GM19452 (cell line): ENCODE measurements at regions not wholly inside any gene's neighbourhood (a gene's known extent, or its start where the extent isn't known, plus 50 kb on each side); places are given as distances from the start of the nearest gene placed in this dataset.

Experiments
- ATAC-seq: cut with Tn5 transposase; IDR thresholded peaks from one replicate; pipeline ENCODE4 v1.9.1; 2021; ENCODE audit not compliant: unreplicated experiment

DNA sequence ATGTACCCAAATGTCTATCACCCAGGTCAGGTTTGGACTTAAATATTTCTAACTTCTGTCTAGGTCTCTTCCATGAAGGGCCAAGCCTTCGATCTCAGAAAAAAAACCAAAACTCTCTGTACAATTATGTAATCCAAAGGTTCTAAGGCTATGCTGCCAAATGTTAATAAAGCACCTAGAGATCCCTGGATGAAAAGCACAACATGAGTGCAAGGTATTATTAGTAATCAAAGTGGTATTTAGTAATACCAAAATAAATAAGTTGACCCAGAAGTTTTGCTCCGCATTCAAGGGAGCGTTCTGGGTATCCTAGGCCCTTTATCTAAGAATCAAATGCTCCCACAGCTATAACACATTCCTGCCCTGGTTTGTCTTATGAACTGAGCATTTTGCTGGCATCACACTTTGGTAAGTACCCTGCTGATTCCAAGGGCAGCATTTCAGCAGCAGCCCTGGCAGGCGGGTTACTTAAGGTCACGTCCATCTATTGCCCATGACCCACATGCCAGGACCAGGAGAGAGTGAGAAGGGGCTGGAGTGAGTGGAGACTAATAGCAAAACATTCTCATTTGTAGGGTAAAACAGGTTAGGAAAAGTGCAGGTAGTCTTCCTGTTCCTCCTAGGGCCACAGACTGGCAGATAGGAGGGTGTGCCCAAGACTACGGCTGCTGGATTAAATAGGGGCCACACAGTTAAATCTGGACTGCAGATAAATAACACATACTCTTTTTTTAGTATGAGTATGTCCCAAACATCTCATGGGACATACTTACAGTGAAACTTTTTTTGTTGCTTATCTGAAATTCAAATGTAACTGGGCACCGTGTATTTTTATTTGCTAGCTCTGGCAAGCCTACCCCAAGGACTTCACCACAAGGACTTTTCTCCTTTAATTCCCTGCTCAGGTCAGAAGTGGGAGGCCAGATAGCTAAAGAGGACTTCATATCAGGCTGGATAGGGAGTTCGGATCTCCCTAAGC is 76.0 kb upstream of the SNRK start:
- no peak for ATAC-seq

- no peak for ATAC-seq
Measured at GRCh38 chr3:43207628-43208085, 78.7 kb upstream of the SNRK start.

DNA sequence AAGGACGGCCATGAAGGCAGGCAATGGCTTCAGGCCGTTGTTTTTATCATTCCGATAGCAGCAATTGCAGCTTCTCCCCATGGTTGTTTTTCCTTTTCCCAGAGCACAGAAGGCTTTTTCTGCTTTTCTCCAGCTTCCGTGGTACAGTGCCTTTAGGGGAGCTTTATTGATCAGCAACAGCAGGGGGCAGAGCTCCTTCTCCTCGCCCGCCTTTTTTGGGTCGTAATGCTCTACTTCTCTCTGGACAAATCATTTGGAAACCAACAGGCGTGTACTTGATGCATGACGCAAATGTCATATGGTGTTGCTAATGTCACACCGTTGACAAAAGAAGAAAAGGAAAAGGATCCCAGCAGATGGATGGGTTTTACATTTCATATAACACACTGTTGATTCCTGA is 79.7 kb upstream of the SNRK start:
- ATAC-seq: no peak

- ATAC-seq: no peak
Measured at GRCh38 chr3:43206105-43206504, 80.2 kb upstream of the SNRK start.

- ATAC-seq: no peak
Measured at GRCh38 chr3:43203022-43203421, 83.3 kb upstream of the SNRK start.

GRCh38 chr3:43201581-43201980 is 84.8 kb upstream of the SNRK start:
- ATAC-seq: no peak

DNA sequence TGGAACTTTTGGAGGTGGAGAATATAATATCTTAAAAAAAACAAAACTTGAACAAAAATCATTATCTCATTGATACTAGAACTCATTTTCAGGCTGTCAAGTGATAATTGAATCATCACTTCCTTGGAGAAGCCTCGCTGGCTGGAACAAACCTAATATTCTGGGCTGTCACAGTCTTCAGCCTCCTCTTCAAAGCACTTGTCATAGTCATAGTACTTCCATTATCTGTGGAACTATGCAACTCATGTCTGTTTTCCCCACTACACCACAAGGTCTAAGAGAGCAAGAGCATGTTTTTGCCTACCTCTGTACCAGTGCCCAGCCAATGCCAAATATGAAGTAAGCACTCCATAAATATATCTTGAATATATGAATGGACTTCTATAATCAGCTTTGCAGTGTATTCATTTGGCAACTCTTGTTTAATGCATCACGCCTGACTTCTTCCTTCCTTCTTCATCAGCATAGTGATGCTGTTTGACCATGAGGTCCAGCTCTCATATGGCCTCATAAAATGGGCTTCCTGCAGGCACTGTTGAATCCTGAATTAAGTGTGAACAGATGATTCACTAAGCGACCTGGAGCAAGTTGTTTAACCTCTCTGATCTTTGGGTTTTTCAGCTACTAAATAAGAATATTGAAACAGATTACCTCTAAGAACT is 86.6 kb upstream of the SNRK start:
- ATAC-seq: no peak

DNA sequence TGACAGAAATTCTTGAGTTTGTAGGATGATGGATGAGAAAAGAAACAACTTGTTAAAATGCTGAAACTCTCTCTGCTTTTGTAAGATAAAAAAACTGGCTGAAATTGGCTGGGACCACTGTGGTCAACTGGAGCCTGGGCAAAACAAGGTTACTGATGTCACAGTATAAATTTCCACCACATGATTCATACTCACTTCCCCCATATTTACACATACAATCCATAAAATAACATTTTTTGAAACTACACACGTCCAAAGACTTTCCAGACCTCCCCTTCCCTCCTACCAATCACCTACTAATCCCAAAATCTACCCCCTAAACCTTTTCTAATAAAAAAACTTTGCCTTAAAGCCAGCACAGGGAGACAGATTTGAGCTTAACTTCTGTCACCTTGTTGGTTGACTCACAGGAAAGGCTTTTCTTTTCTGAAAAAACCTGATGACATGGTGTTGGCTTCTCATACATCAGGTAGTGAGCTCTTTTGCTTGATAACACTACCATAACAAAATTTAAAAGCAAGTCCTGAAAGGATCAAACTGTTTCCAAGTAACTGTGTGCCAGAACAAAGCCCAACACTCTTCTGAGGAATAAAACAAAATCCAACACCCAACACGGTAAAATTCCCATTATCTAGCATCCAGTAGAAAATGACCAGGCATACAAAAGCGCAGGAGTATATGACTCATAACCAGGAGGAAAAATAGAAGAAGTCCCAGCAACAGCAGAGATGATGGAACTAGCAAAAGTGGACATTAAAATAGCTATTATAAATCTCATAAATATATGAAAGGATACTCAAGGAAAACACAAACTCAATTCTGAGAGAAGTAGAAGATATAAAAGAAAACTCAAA is 87.3 kb upstream of the SNRK start:
- ATAC-seq: no peak

GRCh38 chr3:43198301-43198700 is 88.0 kb upstream of the SNRK start:
- ATAC-seq: no peak

DNA sequence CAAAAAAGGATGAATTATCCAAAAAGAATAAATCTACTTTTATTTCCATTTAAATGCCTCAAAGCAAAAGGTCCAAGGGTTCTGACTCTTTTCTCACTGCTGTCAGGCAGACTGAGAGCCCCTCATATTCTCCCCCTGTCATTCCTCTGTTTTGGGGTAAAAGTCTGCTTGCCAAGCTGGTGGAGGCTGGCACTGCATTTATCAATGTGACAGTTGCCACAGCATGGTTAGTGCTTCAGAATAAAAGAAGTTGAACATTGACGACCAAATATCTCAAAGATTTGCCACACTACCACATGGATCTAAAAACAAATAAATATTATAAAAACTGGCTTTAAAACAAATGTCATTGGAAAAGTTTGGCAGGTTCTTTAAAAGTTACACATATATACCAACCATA is 89.2 kb upstream of the SNRK start:
- no peak for ATAC-seq

- ATAC-seq: no peak
Measured at GRCh38 chr3:43196721-43197120, 89.6 kb upstream of the SNRK start.

- ATAC-seq: no peak
Measured at GRCh38 chr3:43195115-43195498, 89.2 kb upstream of the POMGNT2 start.

- ATAC-seq: no peak
Measured at GRCh38 chr3:43194490-43195114, 88.7 kb upstream of the POMGNT2 start.

- no peak for ATAC-seq
Measured at GRCh38 chr3:43194069-43194468, 88.2 kb upstream of the POMGNT2 start.

DNA sequence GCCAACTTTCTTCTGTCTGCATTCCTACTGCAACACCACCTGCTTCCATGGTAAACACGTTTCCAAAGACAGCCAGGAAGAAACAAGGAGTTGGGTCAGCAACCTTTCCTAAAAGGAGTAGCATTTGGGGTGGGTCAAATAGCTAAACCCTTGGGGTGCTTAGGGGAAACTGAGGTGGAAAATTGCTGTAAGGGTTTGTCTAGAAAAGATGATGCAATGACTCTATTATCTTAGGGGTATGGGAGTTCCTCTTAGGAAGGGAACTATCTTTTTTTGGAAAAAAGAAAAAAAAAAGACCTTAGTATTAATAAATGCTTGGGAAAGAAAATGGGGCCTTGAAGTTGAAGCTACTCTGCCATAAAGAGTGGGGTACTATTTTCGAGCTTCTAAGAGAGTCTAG is 86.1 kb upstream of the POMGNT2 start:
- no peak for ATAC-seq

DNA sequence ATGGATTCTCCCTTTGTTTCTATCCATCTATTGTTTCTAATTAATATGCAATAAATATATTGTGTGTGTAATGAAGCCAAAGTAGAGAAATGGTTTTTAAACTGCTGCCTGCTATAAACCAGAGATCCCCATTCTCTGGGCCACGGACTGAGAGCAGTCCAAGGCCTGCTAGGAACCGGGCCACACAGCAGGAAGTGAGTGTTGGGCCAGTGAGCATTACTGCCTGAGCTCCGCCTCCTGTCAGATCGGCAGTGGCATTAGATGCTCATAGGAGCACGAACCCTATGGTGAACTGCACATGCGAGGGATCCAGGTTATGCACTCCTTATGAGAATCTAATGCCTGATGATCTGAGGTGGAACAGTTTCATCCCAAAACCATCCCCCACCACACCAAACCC is 85.2 kb upstream of the POMGNT2 start:
- ATAC-seq: no peak

- no peak for ATAC-seq
Measured at GRCh38 chr3:43190670-43191069, 84.8 kb upstream of the POMGNT2 start.

DNA sequence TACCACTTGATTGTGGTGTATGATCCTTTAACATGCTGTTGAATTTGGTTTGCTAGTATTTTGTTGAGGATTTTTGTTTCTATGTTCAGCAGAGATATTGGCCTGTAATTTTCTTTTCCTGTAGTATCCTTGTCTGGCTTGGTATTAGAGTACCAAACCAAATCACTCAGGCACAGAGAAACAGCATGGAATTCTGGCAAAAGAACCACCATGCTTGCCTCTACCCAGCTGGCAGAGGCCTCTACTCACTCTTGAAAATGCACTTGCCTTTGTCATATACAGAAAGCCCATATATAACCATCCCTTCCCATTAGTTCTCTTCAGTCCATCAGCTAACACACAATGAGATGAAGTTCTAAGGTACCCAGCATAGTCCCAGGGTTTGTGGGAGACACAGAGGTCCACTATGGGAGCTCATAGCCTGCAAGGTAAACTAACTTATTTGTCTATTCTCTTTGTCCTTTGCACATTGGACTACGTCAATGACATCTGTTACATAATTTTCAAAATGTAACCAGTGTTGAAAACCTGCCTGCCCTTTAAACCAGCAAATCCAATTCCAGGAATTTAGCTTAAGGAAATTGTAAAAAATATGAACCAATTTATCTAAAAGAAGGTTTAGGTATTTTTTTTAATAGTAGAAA is 82.1 kb upstream of the POMGNT2 start:
- no peak for ATAC-seq

- ATAC-seq: no peak
Measured at GRCh38 chr3:43185983-43186314, 80.1 kb upstream of the POMGNT2 start.

GRCh38 chr3:43185274-43185982 is 79.5 kb upstream of the POMGNT2 start:
- ATAC-seq: no peak
